GDM1 (cell line): ENCODE measurements at regions not wholly inside any gene's neighbourhood (a gene's known extent, or its start where the extent isn't known, plus 50 kb on each side); places are given as distances from the start of the nearest gene placed in this dataset.

Experiments
- DNase-seq: peaks from one replicate; lab custom pipeline; 2025; lab: John Stamatoyannopoulos, UW

DNA sequence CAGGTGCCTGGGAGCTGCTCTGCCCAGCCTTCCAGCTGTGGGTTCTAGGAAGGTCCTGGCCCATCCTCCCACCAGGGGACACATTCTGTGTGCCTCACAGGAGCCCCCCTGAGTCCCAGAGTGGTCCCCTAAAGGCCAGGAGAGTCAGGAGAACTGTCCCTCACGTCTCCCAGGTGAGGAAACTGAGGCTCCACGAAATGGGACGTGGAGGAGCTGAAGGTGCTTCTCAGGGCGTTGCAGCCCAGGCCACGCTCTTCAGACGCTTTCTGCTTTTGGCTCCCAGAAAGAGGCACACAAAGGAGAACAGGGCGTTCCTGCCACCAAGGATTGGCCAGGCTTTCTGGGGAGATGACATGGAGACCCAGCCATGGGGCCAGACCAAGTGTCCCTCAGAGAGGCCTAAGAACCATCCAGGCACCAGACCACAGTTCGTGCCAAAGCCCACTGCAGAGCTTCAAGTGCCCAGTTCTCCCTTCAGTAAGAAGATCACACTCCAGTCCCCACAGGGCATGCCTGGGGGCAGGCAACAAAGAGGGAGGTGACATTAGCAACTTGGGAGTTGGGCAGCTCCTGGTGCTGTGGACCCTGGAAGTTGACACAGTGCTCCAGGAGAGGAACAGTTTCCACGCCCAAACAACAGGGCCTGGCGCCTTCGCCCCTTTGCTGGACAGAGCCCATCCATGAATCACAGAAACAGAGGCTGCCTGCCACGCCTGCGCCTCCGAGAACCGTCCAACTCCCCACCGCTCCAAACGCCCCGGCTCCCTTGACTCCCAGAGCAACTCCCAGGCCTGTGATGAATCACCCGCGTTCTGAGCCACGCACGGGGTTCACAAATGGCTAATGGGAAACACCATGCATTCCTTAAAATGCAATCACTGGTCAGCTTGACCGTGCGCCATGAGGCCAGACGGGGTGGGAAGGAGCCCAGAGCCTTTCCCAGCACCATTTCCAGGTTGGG lies 589.2 kb downstream of the BRD1 start:
- no peak for DNase-seq

DNA sequence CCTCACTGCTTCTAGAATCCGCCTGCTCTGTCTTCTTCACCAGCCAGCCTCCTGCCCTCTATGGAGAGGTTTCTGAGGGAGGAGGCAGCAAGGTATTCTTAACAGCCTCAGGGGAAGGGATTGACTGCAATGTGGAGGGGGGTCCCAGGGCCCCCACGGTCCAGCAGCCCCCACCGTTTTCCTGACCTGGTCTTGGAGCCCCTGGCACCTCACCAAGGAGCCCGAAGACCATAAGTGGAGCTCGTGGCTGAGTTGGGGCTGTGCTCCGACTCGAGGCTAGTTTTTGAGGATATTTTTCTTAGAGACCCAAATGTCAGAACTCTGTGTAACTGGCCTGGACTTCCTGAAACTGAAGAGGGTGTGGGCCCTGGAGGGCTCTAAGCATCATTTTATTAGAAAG lies 590.0 kb downstream of the BRD1 start:
- no peak for DNase-seq

DNA sequence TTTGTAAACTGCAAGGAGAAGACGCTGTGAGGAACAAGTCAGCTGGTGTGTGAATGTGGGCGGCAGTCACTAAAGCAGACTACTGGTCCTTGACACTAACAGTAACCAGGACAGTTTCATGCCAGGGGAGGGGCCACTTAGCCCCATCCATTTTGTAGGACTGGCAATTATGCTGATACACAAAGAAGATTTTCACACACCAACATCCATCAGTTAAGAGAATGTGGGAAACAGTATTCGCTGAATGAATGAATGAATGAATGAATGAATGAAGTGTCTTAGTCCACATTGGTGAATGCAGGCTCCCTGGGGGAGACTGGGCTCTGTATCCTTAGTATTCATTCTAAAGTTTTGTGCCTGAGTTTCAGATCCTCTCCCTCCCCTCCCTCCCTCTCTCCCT lies 590.4 kb downstream of the BRD1 start:
- no peak for DNase-seq

DNA sequence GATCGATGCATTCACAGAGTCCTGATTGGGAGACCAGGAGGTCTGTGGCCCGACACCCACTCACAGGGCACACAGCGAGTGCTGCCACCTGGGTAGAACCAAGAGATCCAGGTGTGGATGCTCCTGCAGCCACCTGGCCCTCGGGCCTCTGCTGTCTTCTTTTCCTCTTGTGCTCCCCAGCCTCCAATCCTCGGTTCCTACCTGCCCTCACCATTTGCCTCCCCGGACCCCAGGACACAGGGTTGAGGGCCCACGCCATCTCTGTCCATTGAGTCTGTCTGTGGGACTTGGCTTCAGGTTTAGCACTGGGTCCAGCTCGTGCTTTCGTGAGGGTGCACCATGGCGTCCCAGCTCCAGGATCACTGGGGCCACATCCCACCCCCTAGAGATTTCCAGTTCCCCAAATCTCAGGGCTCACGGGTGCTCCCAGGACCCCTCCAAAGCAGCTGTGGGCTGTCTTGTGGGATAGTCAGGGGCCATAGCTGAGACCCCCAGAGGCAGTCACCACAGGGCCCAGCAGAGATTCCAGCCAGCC lies 591.1 kb downstream of the BRD1 start:
- DNase-seq = no peak

DNA sequence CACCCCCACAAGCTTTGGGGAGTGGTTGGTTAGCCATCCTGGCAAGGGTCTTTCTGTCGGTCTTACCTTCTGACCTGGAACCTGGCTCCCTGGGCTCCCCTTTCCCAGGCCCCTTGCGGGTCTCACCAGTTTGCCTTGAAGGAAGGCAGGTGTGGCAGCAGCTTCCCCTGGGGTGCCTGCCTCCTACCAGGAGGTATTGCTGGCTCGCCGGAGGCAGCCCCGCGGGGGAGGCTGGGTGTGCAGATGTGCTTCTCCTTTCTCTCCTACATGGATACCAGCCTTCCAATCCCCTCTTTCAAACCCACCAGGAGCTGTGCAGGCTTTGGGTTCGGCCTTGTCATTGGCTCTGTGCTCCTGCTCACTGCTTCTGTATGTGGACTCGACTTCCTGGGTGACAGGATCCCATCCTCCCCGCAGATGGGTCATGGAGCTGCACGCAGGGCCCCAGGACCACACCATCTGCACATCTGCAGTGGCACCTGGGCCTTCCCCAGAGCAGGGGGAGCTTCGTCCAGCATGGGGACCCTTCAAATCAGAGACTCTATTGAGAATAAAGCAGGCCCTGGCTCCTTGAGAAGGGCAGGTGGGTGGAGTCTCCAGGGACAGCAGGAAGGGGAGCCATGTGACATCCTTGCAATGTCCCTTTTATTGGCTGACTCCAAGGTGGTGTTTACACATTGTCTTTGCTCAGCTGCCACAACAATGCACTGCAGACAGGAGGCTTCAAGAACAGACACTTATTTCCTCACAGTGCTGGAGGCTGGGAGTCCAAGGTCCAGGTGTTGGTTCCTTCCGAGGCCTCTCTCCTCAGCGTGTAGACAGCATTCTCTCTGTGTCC lies 592.0 kb downstream of the BRD1 start:
- DNase-seq = no peak

DNA sequence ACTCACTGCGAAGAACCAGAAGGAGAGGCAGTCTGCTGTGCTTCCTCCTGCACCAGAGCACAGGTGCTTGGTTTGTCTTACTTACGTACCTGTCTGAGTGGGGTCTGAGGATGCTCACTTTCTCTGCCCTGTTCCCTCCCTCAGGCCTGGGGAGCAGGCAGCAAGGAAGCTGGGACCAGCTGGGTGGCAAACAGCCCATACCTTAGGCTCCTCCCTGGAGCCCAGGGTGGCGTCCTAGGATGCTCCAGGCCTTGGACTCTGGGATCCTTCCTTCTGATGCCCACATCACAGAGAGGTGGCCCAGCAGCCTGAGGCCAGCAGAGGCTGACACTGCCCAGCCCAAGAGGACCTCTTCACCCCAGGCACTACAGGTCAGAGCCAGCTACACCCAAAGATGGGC lies 593.2 kb downstream of the BRD1 start:
- DNase-seq = no peak

DNA sequence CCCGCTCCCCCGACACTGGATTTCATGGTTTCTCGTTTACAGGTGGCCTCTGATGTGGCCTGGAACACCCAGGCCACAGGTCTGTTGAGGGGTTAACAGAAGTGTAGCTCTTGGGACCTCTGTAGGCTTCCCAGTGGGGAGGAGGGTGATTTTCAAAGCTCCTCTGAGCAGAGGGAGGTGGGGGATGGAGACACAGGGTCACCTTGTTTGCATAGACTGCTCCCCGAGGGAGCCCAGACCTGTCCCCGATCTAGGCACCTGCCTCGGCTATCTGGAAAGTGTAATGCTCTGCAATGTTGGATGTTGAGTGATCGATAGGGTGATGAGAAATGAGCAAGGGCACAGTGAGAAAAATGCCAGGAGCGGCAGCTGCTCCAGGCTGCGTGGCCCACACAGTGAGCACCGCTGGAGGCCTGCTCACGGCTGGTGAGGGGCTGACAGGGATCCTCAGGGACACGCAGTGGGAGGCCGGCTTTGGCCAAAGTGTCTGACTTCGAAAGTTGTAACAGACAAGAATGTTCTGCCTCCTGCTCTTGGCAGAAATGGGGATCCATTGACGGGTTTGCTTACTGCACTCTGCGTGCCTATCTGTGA lies 594.1 kb downstream of the BRD1 start:
- no peak for DNase-seq

DNA sequence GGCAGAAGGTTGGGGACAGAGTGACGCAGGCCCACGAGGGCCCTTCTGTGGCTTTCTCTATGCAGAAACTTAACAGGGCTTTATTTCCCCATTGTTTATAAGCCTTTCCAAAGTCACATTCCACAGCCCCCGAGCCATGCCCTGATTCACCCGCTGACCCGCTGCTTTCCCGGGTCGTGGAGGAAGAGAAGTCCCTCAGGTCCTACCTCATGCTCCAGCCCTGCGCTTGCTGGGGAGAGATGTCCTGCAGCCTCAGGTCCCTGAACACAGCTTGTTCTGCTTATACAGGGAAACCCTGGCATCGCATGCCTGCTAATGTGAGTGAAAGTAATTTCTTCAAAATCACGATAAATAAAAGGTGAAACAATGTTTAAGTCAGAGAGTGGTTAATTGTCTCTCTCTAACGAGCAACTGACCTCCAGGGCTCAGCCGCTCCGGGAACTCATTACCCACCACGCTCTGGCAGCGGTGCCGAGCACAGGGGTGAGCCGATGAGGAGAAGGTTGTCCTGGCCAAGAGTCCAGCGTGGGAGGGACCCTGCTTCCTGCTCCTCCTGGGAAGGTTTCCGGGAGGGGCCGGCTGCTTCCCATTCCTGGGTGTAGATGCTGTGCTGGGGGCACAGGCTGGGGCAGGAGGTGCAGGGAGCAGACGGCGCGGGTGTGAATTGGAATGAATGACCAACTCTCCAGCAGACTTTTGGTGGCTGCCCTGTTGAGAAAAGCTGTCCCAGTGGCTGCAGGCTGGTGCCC lies 595.2 kb downstream of the BRD1 start:
- no peak for DNase-seq

DNA sequence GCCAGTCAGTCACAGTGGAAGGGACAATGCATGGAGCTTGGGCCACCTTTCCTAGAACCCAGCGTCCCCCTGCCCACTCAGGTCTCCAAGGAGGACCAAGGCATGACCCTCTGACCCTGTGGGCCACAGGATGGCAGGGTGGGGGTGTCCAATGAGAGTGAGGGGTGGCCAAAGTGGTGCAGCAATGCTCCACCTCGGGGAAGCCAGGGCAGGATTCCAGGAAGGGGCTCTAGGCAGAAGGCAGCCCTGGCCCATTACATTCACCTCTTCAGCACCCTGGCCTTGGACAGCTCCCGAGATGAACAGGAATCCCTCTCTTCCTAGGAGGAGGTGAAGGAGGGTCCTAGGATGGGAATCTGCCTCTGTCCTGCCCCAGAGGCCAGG lies 597.5 kb downstream of the BRD1 start:
- DNase-seq = no peak

DNA sequence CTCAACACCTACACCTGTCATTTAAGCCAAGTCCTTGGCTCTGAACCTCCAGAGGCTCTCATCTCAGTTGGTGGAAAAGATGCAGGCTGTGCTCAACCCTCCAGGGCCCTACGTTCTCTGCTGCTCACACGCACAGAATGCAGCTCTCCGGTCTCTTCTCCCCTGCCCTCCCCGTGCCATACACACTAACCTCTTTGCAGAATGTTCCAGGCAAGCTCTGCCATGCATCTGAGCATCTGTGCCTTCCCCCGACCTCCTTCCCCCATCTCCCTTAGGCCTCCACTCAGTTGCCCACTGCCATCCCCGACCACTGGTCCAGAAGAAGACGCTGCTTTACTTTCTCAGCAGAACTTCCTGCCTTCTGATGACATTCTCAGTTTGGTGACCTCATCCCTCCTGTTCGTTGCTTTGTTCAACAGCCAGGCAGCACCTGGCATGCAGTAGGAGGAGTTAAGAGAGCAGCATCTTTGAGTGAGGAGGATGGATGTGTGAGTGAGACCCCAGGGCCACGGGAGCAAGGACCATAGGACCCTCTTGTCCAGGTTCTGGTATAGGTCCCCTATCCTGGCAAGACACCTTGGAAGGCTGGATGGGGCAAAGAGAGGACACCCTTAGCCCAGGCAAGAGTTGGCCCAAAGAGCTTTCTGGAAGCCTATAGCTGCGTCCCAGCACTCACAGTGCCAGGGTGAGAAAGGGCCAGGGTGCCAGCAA lies 598.0 kb downstream of the BRD1 start:
- DNase-seq = no peak

DNA sequence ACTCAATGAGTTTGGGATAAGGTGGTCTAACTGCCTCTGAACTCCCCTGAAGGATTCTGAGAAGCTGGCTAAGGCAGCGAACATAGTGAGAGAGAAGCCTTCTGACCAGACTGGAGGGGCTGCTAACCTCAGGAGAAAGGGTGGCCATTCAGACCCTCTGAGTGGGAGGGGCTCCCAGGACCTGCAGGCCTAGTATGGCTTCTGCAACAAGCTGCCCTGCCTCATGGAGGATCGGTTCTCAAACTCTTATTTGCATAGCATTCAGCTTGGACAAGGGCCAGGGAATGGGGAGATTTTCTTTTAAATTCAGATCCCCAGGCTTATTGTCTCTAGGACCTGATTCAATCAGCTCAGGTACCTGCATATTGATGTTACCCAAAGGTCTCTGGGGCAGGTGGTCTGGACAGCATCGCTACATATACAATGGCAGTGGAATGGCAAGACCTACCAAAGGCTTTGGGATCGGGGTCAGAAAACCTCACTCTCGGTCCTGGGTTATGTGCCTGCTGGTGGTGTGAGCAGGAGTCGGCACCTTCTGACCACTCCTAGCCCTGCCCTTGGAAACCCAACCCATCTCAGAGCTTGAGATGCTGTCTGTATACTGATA lies 599.1 kb downstream of the BRD1 start:
- DNase-seq = no peak

DNA sequence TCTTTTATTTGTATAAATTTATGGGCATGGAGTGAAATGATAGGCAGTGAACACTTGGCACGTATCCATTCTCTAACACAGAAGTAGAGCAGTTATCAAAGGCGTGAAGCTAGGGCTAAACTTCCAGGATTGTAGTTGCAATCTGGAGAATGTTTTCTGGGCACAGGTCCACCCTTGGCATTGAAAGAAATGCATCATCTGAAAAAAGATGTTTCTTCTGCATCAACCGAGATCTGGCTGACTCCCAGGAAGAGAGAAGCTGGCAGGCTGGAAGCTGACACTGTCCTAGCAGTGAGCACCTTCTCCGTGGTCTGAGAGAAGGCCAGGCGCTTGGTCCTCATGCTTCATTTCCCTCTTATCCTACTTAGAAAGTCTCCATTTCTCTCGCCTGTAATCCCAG lies 600.0 kb downstream of the BRD1 start:
- DNase-seq = no peak

DNA sequence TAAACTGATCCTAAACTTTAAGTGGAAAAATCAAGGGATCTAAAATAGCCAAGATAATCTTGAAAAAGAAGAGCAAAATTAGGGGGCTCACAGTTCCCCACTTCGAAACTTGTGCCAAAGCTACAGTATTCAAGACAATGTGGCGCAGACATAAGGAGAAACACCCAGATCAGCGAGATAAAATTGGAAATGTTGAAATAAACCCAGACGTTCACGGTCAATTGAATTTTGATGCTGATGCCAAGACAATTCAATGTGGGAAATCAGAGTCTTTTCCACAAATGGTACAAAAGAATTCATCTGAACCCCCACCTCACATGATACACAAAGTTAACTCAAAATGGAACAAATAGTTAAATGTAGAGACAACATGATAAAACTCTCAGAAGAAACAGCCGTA lies 601.6 kb downstream of the BRD1 start:
- no peak for DNase-seq

DNA sequence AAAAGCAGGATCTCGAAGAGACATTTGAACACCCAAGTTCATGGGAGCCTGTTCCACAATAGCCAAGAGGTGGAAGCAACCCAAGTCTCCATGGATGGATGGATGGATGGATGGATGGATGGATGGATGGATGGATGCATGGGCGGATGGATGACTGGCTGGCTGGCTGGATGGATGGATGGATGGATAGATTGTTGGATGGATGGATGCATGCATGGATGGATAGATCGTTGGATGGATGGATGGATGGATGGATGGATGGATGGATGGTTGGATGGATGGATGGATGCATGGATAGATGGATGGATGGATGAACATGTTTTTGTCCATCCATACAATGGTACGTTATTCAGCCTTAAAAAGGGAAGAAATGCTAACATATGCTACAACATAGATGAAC lies 603.4 kb downstream of the BRD1 start:
- no peak for DNase-seq

DNA sequence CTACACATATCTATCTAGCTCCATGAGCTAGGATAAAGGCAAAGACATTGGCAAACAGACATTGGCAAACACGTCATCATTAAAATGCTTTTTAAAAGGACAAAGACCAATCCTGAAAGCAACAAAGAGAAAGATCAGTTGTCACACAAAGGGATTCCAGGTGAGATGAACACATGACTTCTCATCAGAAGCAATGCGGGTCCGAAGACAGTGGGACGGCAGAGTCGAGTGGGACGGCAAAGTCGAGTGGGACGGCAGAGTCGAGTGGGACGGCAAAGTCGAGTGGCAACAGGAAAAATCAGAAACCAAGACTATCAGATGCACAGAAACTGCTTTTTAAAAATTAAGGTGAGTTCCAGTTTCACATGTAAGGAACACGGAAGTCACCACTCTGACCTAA lies 609.5 kb downstream of the BRD1 start:
- no peak for DNase-seq

DNA sequence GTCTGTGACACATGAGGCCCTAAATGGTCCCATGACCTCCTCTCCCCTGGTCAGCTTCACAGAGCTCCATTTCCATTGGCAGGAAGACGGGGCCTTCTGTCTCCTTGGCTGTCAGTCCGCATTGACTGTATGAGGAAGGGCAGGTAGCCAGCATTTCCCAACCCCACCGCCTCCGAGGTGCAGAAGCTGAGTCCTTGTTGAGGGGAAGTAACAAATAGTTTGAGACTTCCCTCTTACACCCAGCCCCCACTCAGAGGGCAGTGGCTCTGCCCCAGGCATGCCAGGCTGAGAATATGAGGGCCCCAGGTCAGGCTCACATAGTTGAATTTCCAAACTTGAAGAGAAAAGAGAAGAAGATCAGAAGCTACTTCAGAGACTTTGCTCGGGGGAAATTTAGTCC lies 611.1 kb downstream of the BRD1 start:
- no peak for DNase-seq

DNA sequence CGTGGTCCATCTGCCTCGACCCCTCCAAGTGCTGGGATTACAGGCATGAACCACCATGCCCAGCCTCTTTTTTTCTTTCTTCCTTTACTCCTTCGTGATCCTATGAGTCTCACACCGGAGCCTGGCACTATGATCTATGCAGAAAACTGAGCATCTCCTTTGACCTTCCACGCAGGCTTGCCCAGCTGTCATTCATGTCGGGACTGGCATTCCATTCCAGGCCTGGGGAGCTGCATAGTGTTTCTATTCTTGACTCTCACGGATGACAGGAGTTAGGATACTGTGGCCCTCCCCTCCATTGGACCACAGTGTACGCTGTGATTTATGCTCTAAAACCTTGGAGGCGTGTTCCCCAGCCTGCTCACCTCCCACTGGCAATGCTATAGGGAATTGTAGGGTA lies 611.8 kb downstream of the BRD1 start:
- no peak for DNase-seq

DNA sequence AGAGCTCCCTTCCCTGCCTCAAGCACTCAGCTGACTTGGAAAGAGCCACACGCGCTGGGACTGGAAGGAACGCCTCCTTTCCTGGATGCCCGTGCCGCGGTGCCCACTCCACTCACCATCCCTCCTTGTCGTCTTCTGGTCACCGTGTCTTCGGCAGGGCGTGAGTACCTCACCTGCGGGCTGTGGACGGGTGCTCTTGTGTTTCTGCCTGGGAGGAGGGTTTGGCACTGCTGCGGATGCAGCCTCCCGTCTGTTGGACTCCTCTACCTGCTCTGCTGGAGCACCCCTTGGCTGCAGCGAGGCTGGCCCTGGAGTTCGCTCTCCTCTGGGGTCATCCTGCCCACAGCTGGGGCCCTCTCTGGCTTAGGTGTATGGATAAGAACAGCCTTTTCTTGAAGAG lies 612.7 kb downstream of the BRD1 start:
- no peak for DNase-seq

DNA sequence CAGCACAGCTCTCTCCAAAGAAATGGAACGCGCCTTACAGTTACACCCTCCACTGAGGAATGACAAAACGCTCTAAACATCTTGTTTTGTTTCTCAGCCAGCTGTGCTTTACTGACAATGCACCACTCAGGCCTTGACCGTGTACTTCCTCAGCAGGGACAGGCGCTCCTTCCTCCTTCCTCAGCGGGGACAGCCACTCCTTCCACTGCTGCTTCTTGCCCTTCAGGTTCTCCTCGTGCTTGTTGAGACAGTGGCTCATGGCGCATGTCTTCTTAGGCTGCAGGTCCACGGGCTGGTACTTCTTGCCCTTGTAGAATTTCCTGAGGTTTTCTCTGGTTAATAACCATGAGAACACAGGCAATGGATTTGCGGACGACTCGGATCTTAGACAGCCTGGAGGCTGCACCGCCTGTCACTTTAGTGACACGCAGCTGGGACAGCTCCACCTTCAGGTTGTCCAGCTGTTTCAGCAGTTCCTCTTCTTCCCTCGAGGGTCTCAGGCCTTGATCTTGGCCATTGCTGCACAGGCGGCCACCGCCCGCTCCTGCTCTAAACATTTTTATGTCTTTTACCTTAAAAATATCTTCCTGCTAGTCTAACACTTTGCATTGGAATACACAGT lies 613.8 kb downstream of the BRD1 start:
- no peak for DNase-seq

DNA sequence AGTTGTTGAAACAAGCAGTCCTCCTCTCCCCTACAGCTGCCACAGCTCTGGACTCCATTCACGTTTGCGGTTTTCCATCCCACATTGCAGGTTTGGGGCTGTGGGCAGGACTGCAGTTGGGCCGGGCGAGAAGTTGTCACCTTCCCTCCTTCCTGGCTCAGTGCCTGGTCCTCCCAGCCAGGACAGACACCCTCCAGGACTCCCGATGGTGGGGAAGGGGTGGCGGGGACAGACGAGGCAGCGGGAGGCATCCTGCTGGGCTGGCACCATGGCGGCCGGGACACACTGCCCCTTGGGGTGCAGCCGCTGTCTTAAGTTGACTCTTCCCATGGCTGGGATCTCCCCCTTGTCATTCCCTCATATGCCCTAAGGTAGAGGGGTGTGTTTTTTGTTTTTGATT lies 615.2 kb downstream of the BRD1 start:
- DNase-seq = no peak
